Transverse colon (tissue), 4 donors: ENCODE measurements at regions not wholly inside any gene's neighbourhood (a gene's known extent, or its start where the extent isn't known, plus 50 kb on each side); places are given as distances from the start of the nearest gene placed in this dataset.

Experiments used
- DNase-seq: peaks from one replicate; pipeline ENCODE4 v3.0.0-alpha.2; 2019
- H3K27ac ChIP-seq, 4 donors: fragments of 200-600 bp; sonication (generic); 2 replicates each; pipeline ENCODE4 v1.5.1; 2016 to 2018; ENCODE audit warnings: inconsistent platforms in 4 of 4
- H3K27me3 ChIP-seq: fragments of 200-600 bp; sonication (generic); 2 replicates; pipeline ENCODE4 v1.5.1; 2017; ENCODE audit warnings: inconsistent platforms
- H3K36me3 ChIP-seq, 4 donors: fragments of 200-600 bp; sonication (generic); 2 replicates each; pipeline ENCODE4 v1.5.1; 2017 to 2019; ENCODE audit warnings: inconsistent platforms in 4 of 4
- H3K4me1 ChIP-seq, 4 donors: fragments of 200-600 bp; sonication (generic); 2 replicates each; pipeline ENCODE4 v1.5.1; 2017 to 2020; ENCODE audit warnings: inconsistent platforms in 4 of 4
- H3K4me3 ChIP-seq, 4 donors: fragments of 200-600 bp; sonication (generic); 1 replicate in 1 of 4; 2 replicates in 3 of 4; pipeline versions ENCODE4 v1.5.1 to v1.6.1; 2017 to 2019; ENCODE audit warnings: inconsistent platforms in 4 of 4
- H3K9me3 ChIP-seq, 2 donors: fragments of 200-600 bp; sonication (generic); 2 replicates each; pipeline ENCODE4 v1.5.1; 2017 to 2019; ENCODE audit warnings: inconsistent platforms in 2 of 2
- EP300 ChIP-seq: sonication (generic); formaldehyde crosslinking; IDR thresholded peaks from one replicate; pipeline ENCODE4 v1.6.1; 2017; ENCODE audit warnings: antibody characterized with exemption, low read depth
- POLR2A ChIP-seq: fragments of 450-650 bp; IDR thresholded peaks from one replicate; pipeline ENCODE4 v1.6.1; 2016; ENCODE audit warnings: antibody characterized with exemption, mild to moderate bottlenecking, moderate library complexity
- POLR2AphosphoS5 ChIP-seq, 3 donors: sonication (generic); formaldehyde crosslinking; IDR thresholded peaks; one replicate each; pipeline ENCODE4 v1.6.1; 2016; ENCODE audit warnings: antibody characterized with exemption in 3 of 3
- WGBS, 2 donors: methylation state at CpG; one replicate each; pipeline ENCODE4 v1.1.5; 2018; ENCODE audit warnings: low coverage in 1 of 2; 5-methylcytosine and 5-hydroxymethylcytosine counted together
- in situ Hi-C, 4 donors: fragments of 200-750 bp; cut with MboI; loops; one replicate each; pipeline versions ENCODE4 v1.15.0 to v1.15.1; 2017; ENCODE audit warnings: low sequenced_read_pairs in 3 of 4, low pct_ligation_motif_present in 1 of 4, low pct_unique_long_range_greater_than_20kb in 1 of 4
- intact Hi-C: fragments of 100-400 bp; cut with DNase I; formaldehyde crosslinking; loops from one replicate; pipeline ENCODE4 v1.15.1; 2023; ENCODE audit warnings: low total_unique reads
- TF ChIP-seq, protein P1 (sequence below), 5 experiments: fragments of 200-600 bp in 3 of 5; fragments of 450-650 bp in 2 of 5; sonication (generic) in 3 of 5; IDR thresholded peaks; 1 replicate in 2 of 5; 2 replicates in 3 of 5; pipeline ENCODE4 v1.5.1; 2016 to 2017; ENCODE audit warnings: antibody characterized with exemption in 5 of 5, inconsistent platforms in 3 of 5, mild to moderate bottlenecking in 2 of 5, moderate library complexity in 1 of 5

DNA sequence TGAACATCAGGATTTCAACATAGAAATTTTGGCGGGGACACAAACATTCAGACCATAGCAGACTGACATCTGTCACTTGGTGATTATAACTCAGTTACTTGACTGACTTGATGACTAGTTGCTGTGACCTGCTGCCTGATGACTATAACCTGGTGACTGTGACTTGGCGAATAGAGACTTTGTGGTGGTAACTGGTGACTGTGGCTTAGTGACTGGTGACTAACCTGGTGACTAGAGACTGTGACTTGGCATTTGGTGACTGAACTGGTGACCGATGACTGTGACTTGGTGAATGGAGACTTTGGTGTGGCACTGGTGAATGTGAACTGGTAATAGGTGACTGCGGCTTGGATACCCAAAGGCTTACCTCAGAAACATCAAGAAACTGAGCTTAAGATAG, 563.1 kb upstream of the FAM98A start:
- in situ Hi-C loops, result no loop called here
- H3K4me1 ChIP-seq, result no peaks in the 10 kb centered on the region
- no peak overlapping the region for H3K27ac ChIP-seq
- no peak overlapping the region for H3K4me3 ChIP-seq
- no peaks in the 10 kb centered on the region for H3K36me3 ChIP-seq
- WGBS, 2 donors, result 80 to 90% methylated on average over 1 to 4 of the region's 4 CpGs
- no peaks in the 10 kb centered on the region for H3K9me3 ChIP-seq
- DNase-seq, result no peak
- intact Hi-C loops, result no loop called here
- H3K27me3 ChIP-seq, result no peaks in the 10 kb centered on the region
- TF ChIP-seq, protein P1, sequence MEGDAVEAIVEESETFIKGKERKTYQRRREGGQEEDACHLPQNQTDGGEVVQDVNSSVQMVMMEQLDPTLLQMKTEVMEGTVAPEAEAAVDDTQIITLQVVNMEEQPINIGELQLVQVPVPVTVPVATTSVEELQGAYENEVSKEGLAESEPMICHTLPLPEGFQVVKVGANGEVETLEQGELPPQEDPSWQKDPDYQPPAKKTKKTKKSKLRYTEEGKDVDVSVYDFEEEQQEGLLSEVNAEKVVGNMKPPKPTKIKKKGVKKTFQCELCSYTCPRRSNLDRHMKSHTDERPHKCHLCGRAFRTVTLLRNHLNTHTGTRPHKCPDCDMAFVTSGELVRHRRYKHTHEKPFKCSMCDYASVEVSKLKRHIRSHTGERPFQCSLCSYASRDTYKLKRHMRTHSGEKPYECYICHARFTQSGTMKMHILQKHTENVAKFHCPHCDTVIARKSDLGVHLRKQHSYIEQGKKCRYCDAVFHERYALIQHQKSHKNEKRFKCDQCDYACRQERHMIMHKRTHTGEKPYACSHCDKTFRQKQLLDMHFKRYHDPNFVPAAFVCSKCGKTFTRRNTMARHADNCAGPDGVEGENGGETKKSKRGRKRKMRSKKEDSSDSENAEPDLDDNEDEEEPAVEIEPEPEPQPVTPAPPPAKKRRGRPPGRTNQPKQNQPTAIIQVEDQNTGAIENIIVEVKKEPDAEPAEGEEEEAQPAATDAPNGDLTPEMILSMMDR (IDR thresholded peaks at IDR 0.05), result no peak
- TF ChIP-seq POLR2AphosphoS5 (IDR thresholded peaks at IDR 0.05) (no peak), EP300 (no peak), POLR2A (no peak)

DNA sequence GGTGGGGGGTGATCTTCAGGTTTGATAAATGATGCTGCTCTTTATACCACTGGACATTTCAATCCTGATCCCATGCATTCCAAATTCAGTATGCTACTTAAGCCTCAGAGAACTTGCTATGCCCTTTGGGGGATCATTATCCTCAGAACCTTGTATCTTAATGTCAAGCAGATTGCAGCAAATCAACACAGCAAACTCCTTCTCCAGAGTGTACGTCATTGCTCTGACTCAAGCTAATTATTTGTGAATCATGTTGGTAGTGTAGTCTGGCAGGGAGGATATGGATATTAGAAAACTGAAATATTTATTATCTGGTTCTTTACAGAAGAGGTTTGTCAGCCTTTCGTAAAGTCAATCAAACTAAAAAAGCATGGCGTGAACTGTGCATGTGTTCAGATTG, 562.5 kb upstream of the FAM98A start:
- WGBS, 2 donors, result 90 to 92% methylated on average over 2 to 3 of the region's 3 CpGs
- TF ChIP-seq EP300 (no peak), POLR2AphosphoS5 (IDR thresholded peaks at IDR 0.05) (no peak), POLR2A (no peak)
- TF ChIP-seq, protein P1 (IDR thresholded peaks at IDR 0.05), result no peak
- in situ Hi-C loops, result no loop called here
- no peak for DNase-seq
- no peak overlapping the region for H3K27ac ChIP-seq
- intact Hi-C loops, result no loop called here
- H3K9me3 ChIP-seq, result no peaks in the 10 kb centered on the region
- H3K36me3 ChIP-seq, result no peaks in the 10 kb centered on the region
- no peak overlapping the region for H3K4me3 ChIP-seq
- H3K4me1 ChIP-seq, result no peaks in the 10 kb centered on the region
- no peaks in the 10 kb centered on the region for H3K27me3 ChIP-seq

DNA sequence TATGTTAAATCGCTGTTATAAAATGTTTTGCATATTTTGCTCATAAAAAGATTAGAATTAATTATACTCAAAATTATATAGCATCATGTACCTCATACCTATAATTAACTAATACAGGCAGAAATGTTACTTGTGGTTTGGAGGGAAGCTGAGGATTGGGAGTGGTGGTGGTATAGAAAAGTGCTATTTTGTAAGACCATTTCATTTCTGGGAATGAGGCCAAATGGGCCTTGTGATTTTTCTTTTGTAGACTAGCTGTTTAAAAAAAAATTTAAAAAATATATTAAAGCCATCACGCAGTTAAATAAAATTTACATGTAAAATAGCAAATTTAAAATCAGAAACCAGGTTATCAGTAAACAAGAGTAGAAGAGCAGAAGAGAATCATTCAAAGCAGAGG, 560.8 kb upstream of the FAM98A start:
- TF ChIP-seq EP300, result no peak
- no peak for TF ChIP-seq POLR2AphosphoS5 (IDR thresholded peaks at IDR 0.05)
- no peak for TF ChIP-seq POLR2A
- TF ChIP-seq, protein P1 (IDR thresholded peaks at IDR 0.05), result no peak
- H3K4me3 ChIP-seq, result no peak overlapping the region
- no peaks in the 10 kb centered on the region for H3K27me3 ChIP-seq
- DNase-seq, result no peak
- no peaks in the 10 kb centered on the region for H3K9me3 ChIP-seq
- intact Hi-C loops, result no loop called here
- no peaks in the 10 kb centered on the region for H3K36me3 ChIP-seq
- no peaks in the 10 kb centered on the region for H3K4me1 ChIP-seq
- 85 to 91% methylated on average over 2 of the region's 2 CpGs for WGBS, 2 donors
- in situ Hi-C loops, result no loop called here
- H3K27ac ChIP-seq, result no peak overlapping the region

DNA sequence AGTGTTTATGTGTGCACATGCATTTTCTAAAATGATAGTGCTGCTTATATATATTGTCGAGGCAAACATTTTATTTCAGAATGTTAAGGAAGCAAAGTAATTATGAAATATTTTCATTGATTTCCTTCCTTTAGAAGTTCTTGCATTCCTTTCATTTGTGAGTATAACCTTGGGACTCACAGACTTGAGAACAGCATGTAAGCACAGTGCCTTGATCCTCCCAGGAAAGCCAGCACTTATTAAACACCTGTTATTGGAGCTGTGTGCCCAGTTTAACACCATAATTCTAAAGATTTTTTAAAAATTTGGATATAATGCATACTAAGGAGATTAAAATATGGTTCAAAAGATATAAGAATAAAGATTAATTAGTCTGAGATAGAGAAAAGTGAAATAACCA, 554.4 kb upstream of the FAM98A start:
- 71 to 90% methylated on average over 1 of the region's 1 CpG for WGBS, 2 donors
- no peak overlapping the region for H3K27ac ChIP-seq
- no peaks in the 10 kb centered on the region for H3K9me3 ChIP-seq
- no peaks in the 10 kb centered on the region for H3K36me3 ChIP-seq
- TF ChIP-seq, protein P1 (IDR thresholded peaks at IDR 0.05), result no peak
- TF ChIP-seq POLR2A, result no peak
- TF ChIP-seq EP300, result no peak
- TF ChIP-seq POLR2AphosphoS5 (IDR thresholded peaks at IDR 0.05), result no peak
- intact Hi-C loops (no loop called here), in situ Hi-C loops (no loop called here)
- no peaks in the 10 kb centered on the region for H3K27me3 ChIP-seq
- DNase-seq, result no peak
- H3K4me1 ChIP-seq, result no peaks in the 10 kb centered on the region
- H3K4me3 ChIP-seq, result no peak overlapping the region
